ENCODE measurements at regions not wholly inside any gene's neighbourhood (a gene's known extent, or its start where the extent isn't known, plus 50 kb on each side); places are given as distances from the start of the nearest gene placed in this dataset.

DNA sequence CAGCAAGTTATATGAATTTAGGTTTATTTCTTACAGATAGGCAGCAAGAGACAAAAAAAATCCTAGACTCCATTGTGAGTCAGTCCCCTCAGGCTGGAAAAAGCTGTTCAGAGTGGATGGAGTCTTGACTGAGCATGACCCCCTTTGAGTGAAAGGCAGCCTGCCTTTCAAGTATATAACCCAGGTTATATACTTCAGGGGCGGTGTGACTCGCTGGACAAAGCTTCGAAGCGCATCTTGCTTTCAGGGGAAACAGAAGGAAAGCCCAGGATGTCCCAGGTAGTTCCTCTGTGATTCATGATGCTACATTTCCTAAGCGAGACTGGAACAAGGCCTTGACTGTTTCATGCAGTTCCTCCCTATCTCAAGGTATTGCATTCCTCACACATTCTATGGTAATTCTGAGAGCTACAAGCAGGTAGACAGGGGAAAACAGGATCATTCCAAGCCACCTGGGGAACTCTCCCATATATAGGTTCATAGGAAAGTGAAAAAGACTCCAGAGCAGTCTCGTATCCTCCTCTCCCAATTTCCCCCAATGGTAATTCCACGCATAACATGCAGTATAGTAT is 1244.1 kb upstream of the CDH6 start:
- no peak for TF ChIP-seq CTCF (IDR thresholded peaks at IDR 0.05)
- TF ChIP-seq POLR2AphosphoS5 (IDR thresholded peaks at IDR 0.05): no peak
- TF ChIP-seq POLR2A (IDR thresholded peaks at IDR 0.05; ENCODE audit: low read depth): no peak
- no peak for TF ChIP-seq EP300 (IDR thresholded peaks at IDR 0.05)
